ENCODE measurements at regions not wholly inside any gene's neighbourhood (a gene's known extent, or its start where the extent isn't known, plus 50 kb on each side); places are given as distances from the start of the nearest gene placed in this dataset.

- no peak for TF ChIP-seq CTCF (IDR thresholded peaks at IDR 0.05)
- no peak for TF ChIP-seq EZH2phosphoT487 (IDR thresholded peaks at IDR 0.05)
- no peak for TF ChIP-seq EZH2 (IDR thresholded peaks at IDR 0.05)
Observed at GRCh38 chr5:118653183-118653582, 335.2 kb downstream of the DTWD2 start.

All from neural progenitor cell (in vitro differentiated cells).